HG02763 (cell line): ENCODE measurements at regions not wholly inside any gene's neighbourhood (a gene's known extent, or its start where the extent isn't known, plus 50 kb on each side); places are given as distances from the start of the nearest gene placed in this dataset.

Experiments used
- ATAC-seq: cut with Tn5 transposase; IDR thresholded peaks from one replicate; pipeline ENCODE4 v1.9.1; 2021; ENCODE audit warnings: mild to moderate bottlenecking, moderate library complexity; ENCODE audit not compliant: unreplicated experiment

- no peak for ATAC-seq
Measured at GRCh38 chr6:145028144-145028818, 707.0 kb downstream of the EPM2A start.

GRCh38 chr6:145031001-145031400 is 704.3 kb downstream of the EPM2A start:
- no peak for ATAC-seq

GRCh38 chr6:145031962-145032361 is 703.4 kb downstream of the EPM2A start:
- ATAC-seq: no peak

- no peak for ATAC-seq
Measured at GRCh38 chr6:145032562-145033145, 702.7 kb downstream of the EPM2A start.

GRCh38 chr6:145034664-145035063 is 700.7 kb downstream of the EPM2A start:
- ATAC-seq: no peak

GRCh38 chr6:145036236-145036635 is 699.1 kb downstream of the EPM2A start:
- no peak for ATAC-seq

- ATAC-seq: no peak
Measured at GRCh38 chr6:145036848-145037567, 698.3 kb downstream of the EPM2A start.

GRCh38 chr6:145042559-145042958 is 692.8 kb downstream of the EPM2A start:
- ATAC-seq: no peak

GRCh38 chr6:145043926-145044500 is 691.3 kb downstream of the EPM2A start:
- no peak for ATAC-seq

- no peak for ATAC-seq
Measured at GRCh38 chr6:145044641-145045246, 690.6 kb downstream of the EPM2A start.

GRCh38 chr6:145045582-145045981 is 689.7 kb downstream of the EPM2A start:
- no peak for ATAC-seq

GRCh38 chr6:145047891-145048290 is 687.4 kb downstream of the EPM2A start:
- ATAC-seq: no peak

- ATAC-seq: no peak
Measured at GRCh38 chr6:145051661-145052060, 683.7 kb downstream of the EPM2A start.

GRCh38 chr6:145055567-145055966 is 679.8 kb downstream of the EPM2A start:
- ATAC-seq: no peak

GRCh38 chr6:145060714-145061113 is 674.6 kb downstream of the EPM2A start:
- ATAC-seq: no peak

- no peak for ATAC-seq
Measured at GRCh38 chr6:145063091-145063490, 672.2 kb downstream of the EPM2A start.

GRCh38 chr6:145067430-145067829 is 667.9 kb downstream of the EPM2A start:
- ATAC-seq: no peak

- ATAC-seq: no peak
Measured at GRCh38 chr6:145068577-145068976, 666.7 kb downstream of the EPM2A start.

- ATAC-seq: no peak
Measured at GRCh38 chr6:145069966-145070365, 665.4 kb downstream of the EPM2A start.

- no peak for ATAC-seq
Measured at GRCh38 chr6:145070791-145071190, 664.5 kb downstream of the EPM2A start.

GRCh38 chr6:145071836-145072235 is 663.5 kb downstream of the EPM2A start:
- no peak for ATAC-seq
